ENCODE measurements at regions not wholly inside any gene's neighbourhood (a gene's known extent, or its start where the extent isn't known, plus 50 kb on each side); places are given as distances from the start of the nearest gene placed in this dataset.

DNA sequence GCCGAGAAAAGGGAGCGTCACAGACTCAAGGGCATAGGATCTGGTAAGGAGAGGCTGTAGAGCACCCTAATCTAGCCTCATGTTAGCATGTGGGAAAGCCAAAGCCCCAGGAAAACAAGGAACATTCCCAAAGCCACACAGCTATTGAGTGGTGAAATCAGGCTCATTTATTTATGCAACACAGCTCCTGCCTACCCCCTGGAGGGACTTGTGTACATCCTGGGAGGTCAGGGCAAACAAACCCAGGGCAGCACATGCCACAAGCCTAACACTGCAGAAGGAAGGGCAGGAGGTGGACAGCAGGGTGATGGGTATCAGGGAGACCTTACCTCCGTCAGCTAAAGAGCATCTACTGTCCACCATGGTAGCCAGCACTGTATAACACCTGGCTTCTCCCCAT lies 283.5 kb downstream of the RPLP1 start:
- ChIA-PET POLR2A (no interaction called here), CTCF (interaction anchor here (1.1 kb wide), 1 partner anchor 752 kb away, joined by 4 read pairs; no protein-coding TSS in a partner anchor)
- Histone ChIP-seq H4K20me1 (ENCODE audit: insufficient read depth) (no peaks in the 10 kb centered on the region), H3K4me3 (ENCODE audit: low read depth in 2 of 2, low read length in 1 of 2) (no peak overlapping the region), H3K79me2 (ENCODE audit: insufficient read depth) (no peaks in the 10 kb centered on the region), H3K27me3 (ENCODE audit: insufficient read depth) (peaks cover 29% of the 10 kb centered on the region; the same call in 1 of the 2 replicates), H3K9ac (no peak overlapping the region), H3K4me2 (no peak overlapping the region), H3K9me3 (no peaks in the 10 kb centered on the region), H3K36me3 (replicated peaks in 1 of 2; ENCODE audit: control insufficient read depth in 1 of 2, insufficient read depth in 2 of 2, low read length in 1 of 2) (no peaks in the 10 kb centered on the region), H3K4me1 (ENCODE audit: control insufficient read depth in 1 of 2, insufficient read depth in 2 of 2, low read depth in 1 of 2, low read length in 1 of 2) (peaks cover 0 to 19% of the 10 kb centered on the region in 2 experiments; a peak in 2 of 4 replicates), H3F3A (replicated peaks; ENCODE audit: insufficient read depth) (no peaks in the 10 kb centered on the region), H3K9me2 (no peaks in the 10 kb centered on the region), H2AFZ (ENCODE audit: low read depth) (no peak overlapping the region), H3K27ac (ENCODE audit: low read depth in 2 of 2, low read length in 1 of 2) (no peak overlapping the region)
- no peak for DNase-seq
- WGBS (ENCODE audit: low lambda C conversion rate): 68% methylated on average over 3 of the region's 3 CpGs
- TF ChIP-seq EZH2phosphoT487 (IDR thresholded peaks at IDR 0.05; ENCODE audit: borderline replicate concordance, low read depth) (no peak), GATA2 (CRISPR knock-in tag; IDR thresholded peaks at IDR 0.05) (no peak), FOXJ3 (CRISPR knock-in tag; IDR thresholded peaks at IDR 0.05) (no peak), NFIC (IDR thresholded peaks at IDR 0.05; ENCODE audit: borderline replicate concordance) (no peak), TEAD4 (IDR thresholded peaks at IDR 0.05; ENCODE audit: borderline replicate concordance, insufficient read depth) (no peak)
- TF ChIP-seq, protein P1, sequence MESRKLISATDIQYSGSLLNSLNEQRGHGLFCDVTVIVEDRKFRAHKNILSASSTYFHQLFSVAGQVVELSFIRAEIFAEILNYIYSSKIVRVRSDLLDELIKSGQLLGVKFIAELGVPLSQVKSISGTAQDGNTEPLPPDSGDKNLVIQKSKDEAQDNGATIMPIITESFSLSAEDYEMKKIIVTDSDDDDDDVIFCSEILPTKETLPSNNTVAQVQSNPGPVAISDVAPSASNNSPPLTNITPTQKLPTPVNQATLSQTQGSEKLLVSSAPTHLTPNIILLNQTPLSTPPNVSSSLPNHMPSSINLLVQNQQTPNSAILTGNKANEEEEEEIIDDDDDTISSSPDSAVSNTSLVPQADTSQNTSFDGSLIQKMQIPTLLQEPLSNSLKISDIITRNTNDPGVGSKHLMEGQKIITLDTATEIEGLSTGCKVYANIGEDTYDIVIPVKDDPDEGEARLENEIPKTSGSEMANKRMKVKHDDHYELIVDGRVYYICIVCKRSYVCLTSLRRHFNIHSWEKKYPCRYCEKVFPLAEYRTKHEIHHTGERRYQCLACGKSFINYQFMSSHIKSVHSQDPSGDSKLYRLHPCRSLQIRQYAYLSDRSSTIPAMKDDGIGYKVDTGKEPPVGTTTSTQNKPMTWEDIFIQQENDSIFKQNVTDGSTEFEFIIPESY (IDR thresholded peaks at IDR 0.05; ENCODE audit: borderline replicate concordance, low read depth): no peak

DNA sequence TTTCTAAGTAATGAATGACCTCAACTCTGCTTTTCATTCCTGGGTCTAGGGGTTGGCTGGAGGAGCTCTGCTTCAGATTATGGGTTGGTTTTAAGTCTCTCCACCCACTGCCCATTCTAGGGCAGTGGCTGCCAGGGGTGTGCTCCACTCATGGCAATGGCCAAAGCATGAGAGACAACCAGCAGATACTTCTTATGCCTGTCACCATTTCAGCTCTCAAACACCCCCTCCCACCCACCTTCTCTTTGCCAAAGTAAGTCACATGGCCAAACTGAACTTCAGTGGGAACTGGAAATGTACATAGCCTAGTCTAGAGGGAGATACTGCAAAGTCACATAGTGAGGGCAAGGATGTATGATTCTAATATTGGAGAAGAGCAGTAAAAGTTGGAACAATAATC lies 285.3 kb downstream of the RPLP1 start:
- peaks cover 0 to 19% of the 10 kb centered on the region in 2 experiments; a peak in 2 of 4 replicates for H3K4me1 ChIP-seq (ENCODE audit: control insufficient read depth in 1 of 2, insufficient read depth in 2 of 2, low read depth in 1 of 2, low read length in 1 of 2)
- no peaks in the 10 kb centered on the region for H3F3A ChIP-seq (replicated peaks; ENCODE audit: insufficient read depth)
- CTCF ChIA-PET: no interaction called here

More for the DNA sequence above, 285.3 kb downstream of the RPLP1 start:
- Histone ChIP-seq H3K36me3 (replicated peaks in 1 of 2; ENCODE audit: control insufficient read depth in 1 of 2, insufficient read depth in 2 of 2, low read length in 1 of 2) (no peaks in the 10 kb centered on the region), H3K4me2 (no peak overlapping the region), H4K20me1 (ENCODE audit: insufficient read depth) (no peaks in the 10 kb centered on the region), H3K27me3 (ENCODE audit: insufficient read depth) (peaks cover 20% of the 10 kb centered on the region; the same call in 1 of the 2 replicates), H3K27ac (ENCODE audit: low read depth in 2 of 2, low read length in 1 of 2) (no peak overlapping the region), H2AFZ (ENCODE audit: low read depth) (no peak overlapping the region), H3K9me3 (no peaks in the 10 kb centered on the region), H3K9me2 (no peaks in the 10 kb centered on the region), H3K79me2 (ENCODE audit: insufficient read depth) (no peaks in the 10 kb centered on the region), H3K4me3 (ENCODE audit: low read depth in 2 of 2, low read length in 1 of 2) (no peak overlapping the region), H3K9ac (no peak overlapping the region)
- POLR2A ChIA-PET: interaction anchor here (0.8 kb wide), 1 partner anchor 359 kb away, joined by 3 read pairs; no protein-coding TSS in a partner anchor
- TF ChIP-seq NFIC (IDR thresholded peaks at IDR 0.05; ENCODE audit: borderline replicate concordance) (no peak), POLR2AphosphoS5 (IDR thresholded peaks at IDR 0.05; ENCODE audit: low read depth, low read length) (no peak), EZH2phosphoT487 (IDR thresholded peaks at IDR 0.05; ENCODE audit: borderline replicate concordance, low read depth) (no peak), GATA2 (CRISPR knock-in tag; IDR thresholded peaks at IDR 0.05) (no peak), TAF1 (IDR thresholded peaks at IDR 0.05; ENCODE audit: borderline replicate concordance, low read depth, low read length) (no peak), RAD21 (IDR thresholded peaks at IDR 0.05; ENCODE audit: low read length) (no peak), ELF1 (IDR thresholded peaks at IDR 0.05) (no peak), SMC3 (IDR thresholded peaks at IDR 0.05; ENCODE audit: low read depth, low read length) (no peak), MEF2A (IDR thresholded peaks at IDR 0.05; ENCODE audit: borderline replicate concordance, low read depth) (no peak), EP300 (IDR thresholded peaks at IDR 0.05; ENCODE audit: borderline replicate concordance in 1 of 2, low read depth in 1 of 2, low read length in 1 of 2) (no peak), FOSL2 (IDR thresholded peaks at IDR 0.05; ENCODE audit: borderline replicate concordance, low read depth) (no peak), TCF12 (IDR thresholded peaks at IDR 0.05) (no peak)
- TF ChIP-seq, protein P2, sequence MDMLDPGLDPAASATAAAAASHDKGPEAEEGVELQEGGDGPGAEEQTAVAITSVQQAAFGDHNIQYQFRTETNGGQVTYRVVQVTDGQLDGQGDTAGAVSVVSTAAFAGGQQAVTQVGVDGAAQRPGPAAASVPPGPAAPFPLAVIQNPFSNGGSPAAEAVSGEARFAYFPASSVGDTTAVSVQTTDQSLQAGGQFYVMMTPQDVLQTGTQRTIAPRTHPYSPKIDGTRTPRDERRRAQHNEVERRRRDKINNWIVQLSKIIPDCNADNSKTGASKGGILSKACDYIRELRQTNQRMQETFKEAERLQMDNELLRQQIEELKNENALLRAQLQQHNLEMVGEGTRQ (IDR thresholded peaks at IDR 0.05; ENCODE audit: borderline replicate concordance, low read depth, low read length): no peak
- TF ChIP-seq, protein P3, sequence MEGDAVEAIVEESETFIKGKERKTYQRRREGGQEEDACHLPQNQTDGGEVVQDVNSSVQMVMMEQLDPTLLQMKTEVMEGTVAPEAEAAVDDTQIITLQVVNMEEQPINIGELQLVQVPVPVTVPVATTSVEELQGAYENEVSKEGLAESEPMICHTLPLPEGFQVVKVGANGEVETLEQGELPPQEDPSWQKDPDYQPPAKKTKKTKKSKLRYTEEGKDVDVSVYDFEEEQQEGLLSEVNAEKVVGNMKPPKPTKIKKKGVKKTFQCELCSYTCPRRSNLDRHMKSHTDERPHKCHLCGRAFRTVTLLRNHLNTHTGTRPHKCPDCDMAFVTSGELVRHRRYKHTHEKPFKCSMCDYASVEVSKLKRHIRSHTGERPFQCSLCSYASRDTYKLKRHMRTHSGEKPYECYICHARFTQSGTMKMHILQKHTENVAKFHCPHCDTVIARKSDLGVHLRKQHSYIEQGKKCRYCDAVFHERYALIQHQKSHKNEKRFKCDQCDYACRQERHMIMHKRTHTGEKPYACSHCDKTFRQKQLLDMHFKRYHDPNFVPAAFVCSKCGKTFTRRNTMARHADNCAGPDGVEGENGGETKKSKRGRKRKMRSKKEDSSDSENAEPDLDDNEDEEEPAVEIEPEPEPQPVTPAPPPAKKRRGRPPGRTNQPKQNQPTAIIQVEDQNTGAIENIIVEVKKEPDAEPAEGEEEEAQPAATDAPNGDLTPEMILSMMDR (IDR thresholded peaks at IDR 0.05): no peak
- TF ChIP-seq, protein P4, sequence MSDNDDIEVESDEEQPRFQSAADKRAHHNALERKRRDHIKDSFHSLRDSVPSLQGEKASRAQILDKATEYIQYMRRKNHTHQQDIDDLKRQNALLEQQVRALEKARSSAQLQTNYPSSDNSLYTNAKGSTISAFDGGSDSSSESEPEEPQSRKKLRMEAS (IDR thresholded peaks at IDR 0.05; ENCODE audit: low read depth): no peak
- TF ChIP-seq, protein P5, sequence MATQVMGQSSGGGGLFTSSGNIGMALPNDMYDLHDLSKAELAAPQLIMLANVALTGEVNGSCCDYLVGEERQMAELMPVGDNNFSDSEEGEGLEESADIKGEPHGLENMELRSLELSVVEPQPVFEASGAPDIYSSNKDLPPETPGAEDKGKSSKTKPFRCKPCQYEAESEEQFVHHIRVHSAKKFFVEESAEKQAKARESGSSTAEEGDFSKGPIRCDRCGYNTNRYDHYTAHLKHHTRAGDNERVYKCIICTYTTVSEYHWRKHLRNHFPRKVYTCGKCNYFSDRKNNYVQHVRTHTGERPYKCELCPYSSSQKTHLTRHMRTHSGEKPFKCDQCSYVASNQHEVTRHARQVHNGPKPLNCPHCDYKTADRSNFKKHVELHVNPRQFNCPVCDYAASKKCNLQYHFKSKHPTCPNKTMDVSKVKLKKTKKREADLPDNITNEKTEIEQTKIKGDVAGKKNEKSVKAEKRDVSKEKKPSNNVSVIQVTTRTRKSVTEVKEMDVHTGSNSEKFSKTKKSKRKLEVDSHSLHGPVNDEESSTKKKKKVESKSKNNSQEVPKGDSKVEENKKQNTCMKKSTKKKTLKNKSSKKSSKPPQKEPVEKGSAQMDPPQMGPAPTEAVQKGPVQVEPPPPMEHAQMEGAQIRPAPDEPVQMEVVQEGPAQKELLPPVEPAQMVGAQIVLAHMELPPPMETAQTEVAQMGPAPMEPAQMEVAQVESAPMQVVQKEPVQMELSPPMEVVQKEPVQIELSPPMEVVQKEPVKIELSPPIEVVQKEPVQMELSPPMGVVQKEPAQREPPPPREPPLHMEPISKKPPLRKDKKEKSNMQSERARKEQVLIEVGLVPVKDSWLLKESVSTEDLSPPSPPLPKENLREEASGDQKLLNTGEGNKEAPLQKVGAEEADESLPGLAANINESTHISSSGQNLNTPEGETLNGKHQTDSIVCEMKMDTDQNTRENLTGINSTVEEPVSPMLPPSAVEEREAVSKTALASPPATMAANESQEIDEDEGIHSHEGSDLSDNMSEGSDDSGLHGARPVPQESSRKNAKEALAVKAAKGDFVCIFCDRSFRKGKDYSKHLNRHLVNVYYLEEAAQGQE (IDR thresholded peaks at IDR 0.05; ENCODE audit: low read depth, low read length): no peak
- no peak for DNase-seq

Data from SK-N-SH (cell line).